SU-DHL-6 (cell line): ENCODE measurements at regions not wholly inside any gene's neighbourhood (a gene's known extent, or its start where the extent isn't known, plus 50 kb on each side); places are given as distances from the start of the nearest gene placed in this dataset.

ENCODE experiments used
- H2AFZ ChIP-seq: fragments of 200-600 bp; sonication (generic); 2 replicates; pipeline ENCODE4 v1.6.1; 2014; ENCODE audit warnings: low read depth, mild to moderate bottlenecking, moderate library complexity, mixed read lengths, antibody characterized with exemption, low read length; ENCODE audit not compliant: severe bottlenecking
- H3F3A ChIP-seq: fragments of 200-600 bp; shearing (Covaris generic); 2 replicates; pipeline ENCODE4 v1.6.0; 2016; ENCODE audit warnings: antibody characterized with exemption, mild to moderate bottlenecking; ENCODE audit not compliant: insufficient read depth
- H3K27ac ChIP-seq: fragments of 200-600 bp; sonication (generic); 2 replicates; pipeline ENCODE4 v1.5.1; 2016; ENCODE audit warnings: low read depth, mild to moderate bottlenecking, low read length, moderate library complexity, mixed read lengths
- H3K27me3 ChIP-seq: fragments of 200-600 bp; sonication (generic), shearing (Covaris generic); 2 replicates; pipeline ENCODE4 v1.6.0; 2014; ENCODE audit warnings: mild to moderate bottlenecking, low read length
- H3K36me3 ChIP-seq: fragments of 200-600 bp; sonication (generic); 2 replicates; pipeline ENCODE4 v1.6.1; 2014; ENCODE audit warnings: mild to moderate bottlenecking, low read length, mixed read lengths
- H3K4me2 ChIP-seq: fragments of 300-600, 200-600 bp; shearing (Covaris generic), sonication (generic); 2 replicates; pipeline ENCODE4 v1.6.0; 2014; ENCODE audit warnings: low read length, low read depth, mild to moderate bottlenecking; ENCODE audit not compliant: poor library complexity, severe bottlenecking
- H3K4me3 ChIP-seq: fragments of 200-600 bp; sonication (generic); 2 replicates; pipeline ENCODE4 v1.5.1; 2014; ENCODE audit warnings: antibody characterized with exemption, low read length, mild to moderate bottlenecking, mixed read lengths; ENCODE audit not compliant: insufficient read depth, poor library complexity, severe bottlenecking
- H3K79me2 ChIP-seq: fragments of 200-600 bp; sonication (generic); 2 replicates; pipeline ENCODE4 v1.6.1; 2014; ENCODE audit warnings: mild to moderate bottlenecking, low read length, moderate library complexity; ENCODE audit not compliant: insufficient read depth
- H3K9ac ChIP-seq: fragments of 200-600 bp; sonication (generic); 2 replicates; pipeline ENCODE4 v1.7.0; 2014; ENCODE audit warnings: mild to moderate bottlenecking, low read length
- H3K9me2 ChIP-seq: fragments of 200-600 bp; sonication (generic); replicated peaks from 2 replicates; pipeline ENCODE4 v1.6.1; 2014; ENCODE audit warnings: low read length; ENCODE audit not compliant: insufficient read depth
- H3K9me3 ChIP-seq: fragments of 200-600 bp; sonication (generic); 2 replicates; pipeline ENCODE4 v1.6.1; 2014; ENCODE audit warnings: low read length, mixed read lengths; ENCODE audit not compliant: insufficient read depth
- H4K20me1 ChIP-seq: fragments of 200-600 bp; sonication (generic); 2 replicates; pipeline ENCODE4 v1.6.1; 2014; ENCODE audit warnings: low read depth, mild to moderate bottlenecking, antibody characterized with exemption, low read length, moderate library complexity, mixed read lengths
- CTCF ChIP-seq: fragments of 200-600 bp; sonication (generic); IDR thresholded peaks from one replicate; pipeline ENCODE4 v1.5.1; 2017; ENCODE audit warnings: antibody characterized with exemption, mild to moderate bottlenecking, low read length, moderate library complexity; ENCODE audit not compliant: insufficient read depth, poor library complexity, severe bottlenecking
- EZH2phosphoT487 ChIP-seq: fragments of 200-600 bp; sonication (generic), shearing (Covaris generic); conservative IDR thresholded peaks from 2 replicates; pipeline ENCODE4 v1.6.1; 2018; ENCODE audit warnings: mild to moderate bottlenecking, antibody characterized with exemption, low read length, moderate library complexity, mixed read lengths

GRCh38 chr1:118437664-118438063 is 252.6 kb upstream of the SPAG17 start:
- Histone ChIP-seq H3K9ac (no peak overlapping the region), H3K9me3 (no peaks in the 10 kb centered on the region), H3K79me2 (no peaks in the 10 kb centered on the region), H3K4me3 (no peak overlapping the region), H4K20me1 (no peaks in the 10 kb centered on the region), H2AFZ (no peak overlapping the region), H3K27me3 (no peaks in the 10 kb centered on the region), H3K9me2 (no peaks in the 10 kb centered on the region), H3F3A (no peaks in the 10 kb centered on the region), H3K4me2 (no peak overlapping the region), H3K27ac (no peak overlapping the region), H3K36me3 (no peaks in the 10 kb centered on the region)
- TF ChIP-seq EZH2phosphoT487 (no peak), CTCF (no peak)

- H3K9me2 ChIP-seq = no peaks in the 10 kb centered on the region
Measured at GRCh38 chr1:118429856-118430255, 244.8 kb upstream of the SPAG17 start.

GRCh38 chr1:118421868-118422350 is 236.9 kb upstream of the SPAG17 start:
- Histone ChIP-seq H3K9me3 (no peaks in the 10 kb centered on the region), H3K4me3 (no peak overlapping the region), H3K36me3 (no peaks in the 10 kb centered on the region), H3K27me3 (no peaks in the 10 kb centered on the region), H3K79me2 (no peaks in the 10 kb centered on the region), H3K9me2 (no peaks in the 10 kb centered on the region), H3K4me2 (no peak overlapping the region), H3F3A (no peaks in the 10 kb centered on the region), H2AFZ (no peak overlapping the region), H3K9ac (no peak overlapping the region), H4K20me1 (no peaks in the 10 kb centered on the region), H3K27ac (no peak overlapping the region)
- TF ChIP-seq CTCF (no peak), EZH2phosphoT487 (no peak)

More at GRCh38 chr1:118429856-118430255, 244.8 kb upstream of the SPAG17 start:
- H3K4me3 ChIP-seq = no peak overlapping the region
- H3K27me3 ChIP-seq = no peaks in the 10 kb centered on the region
- H3K9ac ChIP-seq = no peak overlapping the region
- TF ChIP-seq CTCF (no peak), EZH2phosphoT487 (no peak)
- no peaks in the 10 kb centered on the region for H3F3A ChIP-seq
- H3K27ac ChIP-seq = no peak overlapping the region
- no peaks in the 10 kb centered on the region for H3K9me3 ChIP-seq
- H3K4me2 ChIP-seq = no peak overlapping the region
- H2AFZ ChIP-seq = no peak overlapping the region
- H3K79me2 ChIP-seq = no peaks in the 10 kb centered on the region
- H3K36me3 ChIP-seq = no peaks in the 10 kb centered on the region
- H4K20me1 ChIP-seq = no peaks in the 10 kb centered on the region

GRCh38 chr1:118404024-118404423 is 219.0 kb upstream of the SPAG17 start:
- Histone ChIP-seq H3K36me3 (no peaks in the 10 kb centered on the region), H3K9me2 (no peaks in the 10 kb centered on the region), H3K79me2 (no peaks in the 10 kb centered on the region), H4K20me1 (no peaks in the 10 kb centered on the region), H3K27me3 (no peaks in the 10 kb centered on the region), H2AFZ (no peak overlapping the region), H3K4me3 (no peak overlapping the region), H3K4me2 (no peak overlapping the region), H3K27ac (no peak overlapping the region), H3F3A (no peaks in the 10 kb centered on the region), H3K9me3 (no peaks in the 10 kb centered on the region), H3K9ac (no peak overlapping the region)
- no peak for TF ChIP-seq CTCF
- TF ChIP-seq EZH2phosphoT487 = no peak
